Fibroblast of skin of right biceps (primary cell): ENCODE measurements at regions not wholly inside any gene's neighbourhood (a gene's known extent, or its start where the extent isn't known, plus 50 kb on each side); places are given as distances from the start of the nearest gene placed in this dataset.

Experiments
- DNase-seq: peaks from one replicate; pipeline ENCODE4 v3.0.0-alpha.2; 2013

- no peak for DNase-seq
These were observed 154.8 kb upstream of the ROBO1 start for GRCh38 chr3:79922633-79923032.

- DNase-seq: no peak
These were observed 149.8 kb upstream of the ROBO1 start for GRCh38 chr3:79917561-79917960.

DNA sequence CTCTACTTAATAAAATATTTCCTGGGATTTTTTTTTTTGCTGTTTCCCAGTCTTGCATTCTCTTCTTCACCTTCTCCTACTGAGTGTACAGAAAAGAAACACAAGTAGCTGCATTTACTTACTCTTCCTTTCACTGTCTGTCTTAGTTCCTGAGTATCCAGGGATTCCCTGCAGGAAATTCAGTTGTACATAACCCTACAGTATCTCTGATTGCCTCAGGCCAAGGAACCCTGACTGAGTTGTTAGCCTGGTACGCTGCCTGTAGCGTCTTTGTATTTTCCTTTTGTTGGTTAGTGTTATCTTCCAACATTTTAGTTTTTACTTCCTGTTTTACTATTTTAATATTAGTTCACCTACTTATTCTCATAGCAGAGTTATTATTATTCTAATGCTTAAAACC is 142.5 kb upstream of the ROBO1 start:
- DNase-seq: no peak

- DNase-seq: no peak
These were observed 138.3 kb upstream of the ROBO1 start for GRCh38 chr3:79906106-79906505.

- no peak for DNase-seq
These were observed 134.4 kb upstream of the ROBO1 start for GRCh38 chr3:79902151-79902550.

DNA sequence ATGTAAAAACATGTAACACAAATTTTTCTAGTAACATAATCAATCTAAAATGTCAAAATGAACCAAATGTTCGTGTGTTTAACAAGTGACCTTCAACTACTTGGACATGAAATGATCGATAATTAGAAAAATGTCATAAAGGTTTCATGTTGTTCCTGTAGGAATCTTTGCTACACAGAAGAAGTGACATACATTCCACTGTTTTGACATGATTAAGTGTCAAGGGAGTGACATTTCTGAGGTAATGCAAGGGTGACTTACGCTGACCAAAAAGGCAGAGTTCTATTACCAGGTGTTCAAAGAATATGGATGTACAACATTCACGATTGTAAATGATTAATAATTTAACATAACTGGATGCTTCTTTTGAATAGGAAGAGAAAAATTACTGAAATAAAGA is 131.1 kb upstream of the ROBO1 start:
- no peak for DNase-seq

GRCh38 chr3:79896086-79896485 is 128.3 kb upstream of the ROBO1 start:
- DNase-seq: no peak

- no peak for DNase-seq
These were observed 119.4 kb upstream of the ROBO1 start for GRCh38 chr3:79887213-79887612.

GRCh38 chr3:79886204-79886603 is 118.4 kb upstream of the ROBO1 start:
- DNase-seq: peak; percentile 10

DNA sequence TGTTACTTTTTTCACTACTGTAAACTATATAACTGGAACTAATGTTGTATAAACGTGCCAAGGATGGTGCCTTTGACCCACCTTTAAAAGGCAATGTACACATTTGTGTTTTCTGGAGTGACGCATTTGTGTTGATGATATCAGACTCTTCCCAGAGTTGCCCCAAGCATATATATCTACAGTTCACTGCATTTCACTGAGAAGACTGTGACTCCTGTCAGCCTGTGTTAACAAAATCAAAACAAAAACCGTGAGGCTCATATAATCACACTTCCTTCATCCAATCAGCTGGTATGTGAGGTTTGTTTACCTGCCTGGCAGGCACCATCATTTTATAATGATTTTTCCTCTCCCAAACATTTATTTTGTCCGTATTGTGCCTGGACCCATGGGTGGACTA is 117.6 kb upstream of the ROBO1 start:
- DNase-seq: no peak

GRCh38 chr3:79884354-79884753 is 116.6 kb upstream of the ROBO1 start:
- no peak for DNase-seq

DNA sequence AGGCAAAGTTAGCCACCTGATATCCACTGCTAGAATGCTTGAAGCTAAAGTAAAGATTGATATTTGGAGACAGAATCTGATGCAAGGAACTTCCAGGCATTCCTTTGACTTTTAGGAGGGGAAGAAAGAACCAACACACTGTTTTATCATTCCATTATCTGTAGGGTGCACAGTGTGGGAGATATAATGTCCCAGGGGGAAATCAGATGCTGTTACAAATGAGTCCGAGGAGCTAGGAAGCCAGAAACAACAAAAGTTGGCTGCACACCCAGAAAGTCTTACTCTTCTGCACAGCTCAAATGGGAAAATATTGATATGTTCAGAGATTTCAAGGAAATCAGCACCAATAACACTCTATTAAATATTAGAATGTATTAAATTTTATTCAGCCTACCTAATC is 113.6 kb upstream of the ROBO1 start:
- DNase-seq: peak; percentile 4

- no peak for DNase-seq
These were observed 110.9 kb upstream of the ROBO1 start for GRCh38 chr3:79878708-79879107.

- no peak for DNase-seq
These were observed 106.8 kb upstream of the ROBO1 start for GRCh38 chr3:79874646-79875045.

DNA sequence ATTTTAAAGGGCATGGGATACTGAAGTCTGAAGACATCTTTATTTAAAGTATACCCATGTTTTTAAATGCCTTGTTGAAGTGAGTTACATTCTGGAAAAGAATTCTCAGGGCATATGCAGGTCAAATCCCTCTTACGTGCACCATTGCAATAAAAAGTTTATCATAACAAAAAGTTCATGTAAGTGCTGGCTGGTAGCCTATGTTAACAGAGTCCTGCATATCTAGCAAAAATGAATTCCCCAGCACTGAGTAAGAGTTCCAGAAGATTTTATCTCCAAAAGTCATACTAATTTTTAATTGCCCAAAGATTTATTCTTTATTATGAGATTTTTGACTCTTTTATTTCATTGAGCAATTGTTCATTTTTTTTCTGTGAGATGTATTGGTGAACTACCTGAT is 104.7 kb upstream of the ROBO1 start:
- DNase-seq: peak; percentile 86

GRCh38 chr3:79871656-79872055 is 103.9 kb upstream of the ROBO1 start:
- peak; percentile 59 for DNase-seq

DNA sequence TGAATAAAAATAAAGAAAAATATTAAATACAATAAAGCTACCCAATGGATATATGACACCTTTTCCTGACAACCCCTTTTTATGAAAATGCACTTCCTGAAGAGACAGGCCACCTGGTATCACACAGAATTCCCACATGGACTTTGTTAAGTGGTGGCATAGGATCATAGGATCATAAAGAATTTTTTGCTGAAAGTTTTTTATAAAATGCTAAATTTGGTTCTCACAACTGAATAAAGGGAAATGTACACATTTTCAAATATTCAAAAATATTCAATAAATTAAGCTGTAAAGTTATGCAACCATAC is 102.5 kb upstream of the ROBO1 start:
- DNase-seq: no peak

DNA sequence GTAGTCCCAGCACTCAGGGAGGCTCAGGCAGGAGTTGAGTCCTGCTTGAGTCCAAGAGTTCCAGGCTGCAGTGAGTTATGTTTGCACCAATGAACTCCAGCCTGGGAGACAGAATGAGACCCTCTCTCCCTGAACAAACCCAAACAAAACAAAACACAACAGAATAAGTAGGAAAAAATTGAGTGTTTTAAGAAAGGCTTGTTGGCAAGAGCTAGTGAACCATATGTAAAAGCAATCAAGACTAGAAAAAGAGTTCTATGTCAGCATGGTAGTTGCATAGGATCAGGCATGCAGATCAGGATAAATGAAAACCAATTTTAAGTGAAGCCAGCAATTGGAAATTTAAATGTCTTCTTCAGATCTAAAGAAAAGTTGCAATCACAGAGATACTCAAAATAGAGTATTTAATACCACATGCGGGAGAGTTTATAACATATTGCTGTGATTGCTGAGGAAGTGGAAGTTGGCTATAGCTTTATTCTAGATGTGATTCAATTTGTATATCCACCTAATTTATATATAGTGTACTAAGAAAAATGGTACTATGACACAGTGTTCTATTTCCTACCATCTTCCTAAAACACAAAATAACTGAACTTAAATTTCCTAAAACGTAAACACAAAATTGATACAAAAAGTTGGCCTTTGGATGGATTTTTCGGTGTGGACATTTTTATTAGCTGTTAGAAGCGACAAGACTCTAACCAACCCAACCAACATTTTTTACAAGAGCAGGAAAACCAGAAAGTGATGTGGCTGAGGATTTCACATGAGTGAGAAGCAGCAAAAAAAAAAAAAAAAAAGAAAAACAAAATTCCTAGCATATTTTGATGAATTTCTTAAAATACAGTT is 101.9 kb upstream of the ROBO1 start:
- peak; percentile 21 for DNase-seq

GRCh38 chr3:79866162-79866561 is 98.4 kb upstream of the ROBO1 start:
- DNase-seq: no peak

- no peak for DNase-seq
These were observed 96.3 kb upstream of the ROBO1 start for GRCh38 chr3:79864077-79864476.

DNA sequence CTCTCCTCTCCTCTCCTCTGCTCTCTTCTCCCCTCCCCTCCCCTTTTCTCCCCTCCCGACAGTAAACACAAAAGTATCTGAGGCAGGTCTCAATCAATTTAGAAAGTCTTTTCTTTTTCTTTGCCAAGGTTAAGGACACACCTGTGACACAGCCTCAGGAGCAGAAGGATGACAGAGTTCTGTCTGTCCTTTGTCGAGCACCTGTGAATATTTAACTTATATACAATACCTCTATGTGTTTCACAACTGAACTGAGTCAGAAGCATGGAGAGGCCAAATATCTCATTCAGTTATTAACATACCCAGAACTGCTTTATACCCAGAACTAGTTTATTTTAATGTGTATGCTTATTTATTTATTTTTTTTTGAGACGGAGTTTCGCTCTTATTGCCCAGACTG is 81.1 kb upstream of the ROBO1 start:
- DNase-seq: no peak

DNA sequence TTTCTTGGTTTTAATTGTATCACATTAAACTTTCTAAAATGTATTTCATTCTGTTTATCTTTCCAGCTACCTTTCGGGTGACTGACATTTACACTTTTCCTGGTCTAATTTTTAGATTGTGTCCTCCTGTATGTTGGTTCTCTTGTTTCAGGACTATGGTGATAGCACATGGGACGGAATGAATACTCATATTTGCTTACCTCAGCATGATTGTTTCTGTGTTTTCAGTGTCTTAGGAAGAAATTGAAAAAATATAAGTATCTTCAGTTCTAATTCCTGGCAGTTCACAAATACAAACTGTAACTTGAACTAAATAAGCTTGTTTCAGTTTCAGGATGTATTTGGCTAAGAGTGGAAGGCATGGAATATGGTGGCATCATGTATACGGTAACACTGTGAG is 80.1 kb upstream of the ROBO1 start:
- no peak for DNase-seq

DNA sequence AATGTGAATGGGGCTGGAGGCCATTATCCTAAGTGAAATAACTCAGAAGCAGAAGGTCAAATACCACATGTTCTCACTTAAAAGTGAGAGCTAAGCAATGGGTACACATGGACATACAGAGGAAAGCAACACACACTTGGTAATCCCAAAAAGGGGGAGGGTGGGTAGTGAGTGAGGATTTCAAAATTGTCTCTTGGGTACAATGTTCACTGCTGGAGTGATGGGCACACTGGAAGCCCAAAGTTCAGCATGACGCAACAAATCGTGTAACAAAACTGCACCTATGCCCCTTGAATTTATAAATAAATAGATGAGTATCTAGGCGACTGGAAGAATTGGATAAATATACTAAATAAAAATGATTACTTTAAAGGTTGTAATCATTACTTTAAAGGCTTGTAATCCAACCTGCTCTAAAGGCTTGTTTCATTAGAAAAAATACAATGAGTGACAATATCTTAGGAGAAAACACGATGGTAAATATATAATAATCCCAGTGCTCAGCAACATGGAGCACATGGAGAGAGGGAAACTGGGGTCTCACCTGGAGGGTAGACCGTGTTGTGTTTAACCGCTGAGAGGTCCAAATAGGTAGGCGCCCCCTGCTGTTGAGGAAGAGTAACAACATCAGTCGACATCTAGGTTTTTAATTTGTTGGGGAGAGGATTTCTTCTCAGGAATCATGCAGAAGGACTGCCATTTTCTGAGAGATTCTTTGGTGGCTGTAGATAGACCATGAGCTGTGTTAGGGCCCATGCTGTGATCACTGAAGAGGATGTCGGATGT is 78.5 kb upstream of the ROBO1 start:
- no peak for DNase-seq

- no peak for DNase-seq
These were observed 77.7 kb upstream of the ROBO1 start for GRCh38 chr3:79845546-79845945.

- DNase-seq: no peak
These were observed 76.4 kb upstream of the ROBO1 start for GRCh38 chr3:79844176-79844575.
